ENCODE measurements at regions not wholly inside any gene's neighbourhood (a gene's known extent, or its start where the extent isn't known, plus 50 kb on each side); places are given as distances from the start of the nearest gene placed in this dataset.

DNA sequence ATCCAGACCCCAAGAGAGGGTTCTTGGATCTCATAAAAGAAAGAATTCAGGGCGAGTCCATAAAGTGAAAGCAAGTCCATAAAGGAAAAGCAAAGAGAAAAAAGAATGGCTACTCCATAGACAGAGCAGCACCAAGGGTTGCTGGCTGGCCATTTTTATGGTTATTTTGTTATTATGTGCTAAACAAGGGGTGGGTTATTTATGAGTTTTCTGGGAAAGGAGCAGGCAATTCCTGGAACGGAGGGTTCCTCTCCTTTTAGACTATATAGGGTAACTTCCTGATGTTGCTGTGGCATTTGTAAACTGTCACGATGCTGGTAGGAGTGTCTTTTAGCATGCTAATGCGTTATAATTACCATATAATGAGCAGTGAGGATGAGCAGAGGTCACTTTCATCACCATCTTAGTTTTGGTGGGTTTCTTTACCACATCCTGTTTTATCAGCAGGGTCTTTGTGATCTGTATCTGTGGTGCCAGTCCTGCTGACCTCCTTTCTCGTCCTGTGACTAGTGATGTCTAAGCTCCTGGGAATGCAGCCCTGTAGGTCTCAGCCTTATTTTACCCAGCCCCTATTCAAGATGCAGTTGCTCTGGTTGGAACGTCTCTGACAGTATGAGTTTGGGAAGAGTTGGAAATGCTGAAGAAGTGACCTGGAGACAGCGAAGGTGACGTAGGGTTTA lies 100.5 kb downstream of the ZNF664 start:
- TF ChIP-seq, protein P1, sequence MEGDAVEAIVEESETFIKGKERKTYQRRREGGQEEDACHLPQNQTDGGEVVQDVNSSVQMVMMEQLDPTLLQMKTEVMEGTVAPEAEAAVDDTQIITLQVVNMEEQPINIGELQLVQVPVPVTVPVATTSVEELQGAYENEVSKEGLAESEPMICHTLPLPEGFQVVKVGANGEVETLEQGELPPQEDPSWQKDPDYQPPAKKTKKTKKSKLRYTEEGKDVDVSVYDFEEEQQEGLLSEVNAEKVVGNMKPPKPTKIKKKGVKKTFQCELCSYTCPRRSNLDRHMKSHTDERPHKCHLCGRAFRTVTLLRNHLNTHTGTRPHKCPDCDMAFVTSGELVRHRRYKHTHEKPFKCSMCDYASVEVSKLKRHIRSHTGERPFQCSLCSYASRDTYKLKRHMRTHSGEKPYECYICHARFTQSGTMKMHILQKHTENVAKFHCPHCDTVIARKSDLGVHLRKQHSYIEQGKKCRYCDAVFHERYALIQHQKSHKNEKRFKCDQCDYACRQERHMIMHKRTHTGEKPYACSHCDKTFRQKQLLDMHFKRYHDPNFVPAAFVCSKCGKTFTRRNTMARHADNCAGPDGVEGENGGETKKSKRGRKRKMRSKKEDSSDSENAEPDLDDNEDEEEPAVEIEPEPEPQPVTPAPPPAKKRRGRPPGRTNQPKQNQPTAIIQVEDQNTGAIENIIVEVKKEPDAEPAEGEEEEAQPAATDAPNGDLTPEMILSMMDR (conservative IDR thresholded peaks at IDR 0.05; ENCODE audit: low read length), result no peak
- TF ChIP-seq EZH2phosphoT487 (IDR thresholded peaks at IDR 0.05; ENCODE audit: borderline replicate concordance, low read depth, low read length), result no peak
